Neural crest cell (in vitro differentiated cells): ENCODE measurements at regions not wholly inside any gene's neighbourhood (a gene's known extent, or its start where the extent isn't known, plus 50 kb on each side); places are given as distances from the start of the nearest gene placed in this dataset.

Experiments used
- DNase-seq: peaks from one replicate; pipeline ENCODE4 v3.0.0; 2021; ENCODE audit warnings: low read depth, mixed read lengths, low spot score
- H3K27ac Mint-ChIP-seq: one replicate; pipeline ENCODE4 v1.8.0; 2021; ENCODE audit warnings: mild to moderate bottlenecking, mixed read lengths; ENCODE audit not compliant: unreplicated experiment
- H3K27me3 Mint-ChIP-seq: 2 replicates; pipeline ENCODE4 v1.8.0; 2021; ENCODE audit warnings: low read depth, mild to moderate bottlenecking, mixed read lengths
- H3K36me3 Mint-ChIP-seq: 2 replicates; pipeline ENCODE4 v1.8.0; 2021; ENCODE audit warnings: low read depth, mild to moderate bottlenecking, mixed read lengths
- H3K4me1 Mint-ChIP-seq: 2 replicates; pipeline ENCODE4 v1.8.0; 2021; ENCODE audit warnings: mixed read lengths
- H3K4me3 Mint-ChIP-seq: one replicate; pipeline ENCODE4 v1.8.0; 2021; ENCODE audit warnings: mild to moderate bottlenecking, mixed read lengths
- H3K9me3 Mint-ChIP-seq: 2 replicates; pipeline ENCODE4 v1.8.0; 2021; ENCODE audit warnings: mixed read lengths
- CTCF ChIP-seq: fragments of 200-600 bp; sonication (generic); conservative IDR thresholded peaks from 2 replicates; pipeline ENCODE4 v1.5.0; 2021; ENCODE audit warnings: antibody characterized with exemption, mild to moderate bottlenecking

GRCh38 chr12:75872762-75873161, 158.8 kb downstream of the PHLDA1 start:
- peaks cover 10% of the 10 kb centered on the region for H3K9me3 Mint-ChIP-seq
- H3K27me3 Mint-ChIP-seq = no peaks in the 10 kb centered on the region
- TF ChIP-seq CTCF = no peak
- no peak overlapping the region for H3K4me3 Mint-ChIP-seq
- no peak overlapping the region for H3K27ac Mint-ChIP-seq
- H3K36me3 Mint-ChIP-seq = no peaks in the 10 kb centered on the region
- no peak for DNase-seq
- peaks cover 26% of the 10 kb centered on the region for H3K4me1 Mint-ChIP-seq

- Mint-ChIP-seq H3K9me3 (peaks cover 17% of the 10 kb centered on the region), H3K4me1 (peaks cover 14% of the 10 kb centered on the region), H3K4me3 (no peak overlapping the region), H3K36me3 (no peaks in the 10 kb centered on the region), H3K27ac (no peak overlapping the region), H3K27me3 (no peaks in the 10 kb centered on the region)
- DNase-seq = no peak
- no peak for TF ChIP-seq CTCF
Measured at GRCh38 chr12:75870878-75871277, 160.7 kb downstream of the PHLDA1 start.

- H3K27ac Mint-ChIP-seq = no peak overlapping the region
- H3K4me3 Mint-ChIP-seq = no peak overlapping the region
- H3K4me1 Mint-ChIP-seq = peaks cover 14% of the 10 kb centered on the region
Measured at GRCh38 chr12:75868501-75868900, 163.1 kb downstream of the PHLDA1 start.

GRCh38 chr12:75865315-75865714, 166.3 kb downstream of the PHLDA1 start:
- Mint-ChIP-seq H3K27ac (no peak overlapping the region), H3K9me3 (peaks cover 9% of the 10 kb centered on the region), H3K27me3 (no peaks in the 10 kb centered on the region), H3K4me1 (no peaks in the 10 kb centered on the region), H3K4me3 (no peak overlapping the region), H3K36me3 (no peaks in the 10 kb centered on the region)
- TF ChIP-seq CTCF = no peak
- DNase-seq = no peak

More at GRCh38 chr12:75868501-75868900, 163.1 kb downstream of the PHLDA1 start:
- Mint-ChIP-seq H3K9me3 (peaks cover 12% of the 10 kb centered on the region), H3K36me3 (no peaks in the 10 kb centered on the region), H3K27me3 (no peaks in the 10 kb centered on the region)
- no peak for DNase-seq
- no peak for TF ChIP-seq CTCF

- Mint-ChIP-seq H3K4me3 (no peak overlapping the region), H3K4me1 (no peaks in the 10 kb centered on the region), H3K9me3 (peaks cover 7% of the 10 kb centered on the region)
Measured at GRCh38 chr12:75864161-75864560, 167.4 kb downstream of the PHLDA1 start.

More at GRCh38 chr12:75864161-75864560, 167.4 kb downstream of the PHLDA1 start:
- H3K27ac Mint-ChIP-seq = no peak overlapping the region
- DNase-seq = no peak
- no peaks in the 10 kb centered on the region for H3K27me3 Mint-ChIP-seq
- TF ChIP-seq CTCF = no peak
- no peaks in the 10 kb centered on the region for H3K36me3 Mint-ChIP-seq
